CD14-positive monocyte (primary cell): ENCODE measurements at regions not wholly inside any gene's neighbourhood (a gene's known extent, or its start where the extent isn't known, plus 50 kb on each side); places are given as distances from the start of the nearest gene placed in this dataset.

Experiments used
- DNase-seq, 3 donors: peaks; one replicate each; pipeline ENCODE4 v3.0.0-alpha.2; 2011 to 2022
- H2AFZ ChIP-seq: 2 replicates; pipeline ENCODE4 v1.6.0; 2012; ENCODE audit warnings: mild to moderate bottlenecking, low read depth, low read length, inconsistent platforms; ENCODE audit not compliant: insufficient read depth, poor library complexity, severe bottlenecking
- H3K27ac ChIP-seq, 2 donors: 1 replicate in 1 of 2; 2 replicates in 1 of 2; pipeline ENCODE4 v1.5.1; 2012 to 2013; ENCODE audit warnings: low read length in 2 of 2, control low read depth in 1 of 2, inconsistent platforms in 1 of 2, low read depth in 1 of 2, mild to moderate bottlenecking in 1 of 2
- H3K27me3 ChIP-seq, 2 donors: one replicate each; pipeline versions ENCODE4 v1.6.0 to v1.6.1; 2011 to 2013; ENCODE audit warnings: low read length in 2 of 2; ENCODE audit not compliant: control insufficient read depth in 2 of 2, insufficient read depth in 2 of 2
- H3K36me3 ChIP-seq, 2 donors: replicated peaks in 1 of 2; 1 replicate in 1 of 2; 2 replicates in 1 of 2; pipeline versions ENCODE4 v1.5.1 to v1.6.1; 2012 to 2013; ENCODE audit warnings: low read length in 2 of 2, control low read depth in 1 of 2, inconsistent platforms in 1 of 2, mild to moderate bottlenecking in 1 of 2; ENCODE audit not compliant: insufficient read depth in 2 of 2, control insufficient read depth in 1 of 2
- H3K4me1 ChIP-seq, 2 donors: 1 replicate in 1 of 2; 2 replicates in 1 of 2; pipeline versions ENCODE4 v1.5.1 to v1.6.1; 2012 to 2013; ENCODE audit warnings: low read length in 2 of 2, control low read depth in 1 of 2, inconsistent platforms in 1 of 2, mild to moderate bottlenecking in 1 of 2, moderate library complexity in 1 of 2; ENCODE audit not compliant: insufficient read depth in 2 of 2, control insufficient read depth in 1 of 2
- H3K4me2 ChIP-seq: replicated peaks from 2 replicates; pipeline ENCODE3; 2012; ENCODE audit warnings: low read length, moderate library complexity, mild to moderate bottlenecking; ENCODE audit not compliant: poor library complexity, severe bottlenecking; ENCODE audit errors: extremely low read depth
- H3K4me3 ChIP-seq, 3 experiments: fragments of 200-600 bp in 1 of 3; sonication (generic) in 1 of 3; replicated peaks in 1 of 3; 1 replicate in 2 of 3; 2 replicates in 1 of 3; pipeline ENCODE4 v1.5.1; 2011 to 2013; ENCODE audit warnings: low read length in 3 of 3, mild to moderate bottlenecking in 3 of 3, control low read depth in 2 of 3, low read depth in 2 of 3, inconsistent platforms in 1 of 3, moderate library complexity in 1 of 3
- H3K79me2 ChIP-seq: 2 replicates; pipeline ENCODE4 v1.6.0; 2012; ENCODE audit warnings: mild to moderate bottlenecking, control low read depth, inconsistent platforms, low read length, moderate library complexity; ENCODE audit not compliant: insufficient read depth
- H3K9ac ChIP-seq: 2 replicates; pipeline ENCODE4 v1.6.0; 2017; ENCODE audit warnings: low read length, mild to moderate bottlenecking; ENCODE audit not compliant: insufficient read depth, poor library complexity, severe bottlenecking
- H3K9me3 ChIP-seq, 2 donors: replicated peaks in 1 of 2; 1 replicate in 1 of 2; 2 replicates in 1 of 2; pipeline versions ENCODE4 v1.5.1 to v1.6.1; 2012 to 2013; ENCODE audit warnings: low read length in 2 of 2, control low read depth in 1 of 2; ENCODE audit not compliant: control insufficient read depth in 1 of 2, insufficient read depth in 1 of 2
- H4K20me1 ChIP-seq: 2 replicates; pipeline ENCODE4 v1.6.0; 2012; ENCODE audit warnings: mild to moderate bottlenecking, low read length, control low read depth, moderate library complexity; ENCODE audit not compliant: insufficient read depth
- H3K27ac Mint-ChIP-seq, 7 donors: one replicate each; pipeline ENCODE4 v1.8.0; 2020; ENCODE audit warnings: mild to moderate bottlenecking in 7 of 7, mixed read lengths in 7 of 7, moderate library complexity in 6 of 7, inconsistent platforms in 2 of 7
- H3K27me3 Mint-ChIP-seq, 3 donors: one replicate each; pipeline ENCODE4 v1.8.0; 2021 to 2022; ENCODE audit warnings: low read depth in 3 of 3, mild to moderate bottlenecking in 3 of 3, mixed read lengths in 3 of 3, moderate library complexity in 3 of 3, inconsistent platforms in 1 of 3
- H3K36me3 Mint-ChIP-seq, 2 donors: one replicate each; pipeline ENCODE4 v1.8.0; 2020; ENCODE audit warnings: mixed read lengths in 2 of 2, inconsistent platforms in 1 of 2, mild to moderate bottlenecking in 1 of 2
- H3K4me1 Mint-ChIP-seq: one replicate; pipeline ENCODE4 v1.8.0; 2020; ENCODE audit warnings: mild to moderate bottlenecking, mixed read lengths
- H3K4me3 Mint-ChIP-seq, 2 donors: one replicate each; pipeline ENCODE4 v1.8.0; 2020; ENCODE audit warnings: mild to moderate bottlenecking in 2 of 2, mixed read lengths in 2 of 2, moderate library complexity in 1 of 2
- H3K9me3 Mint-ChIP-seq, 7 donors: one replicate each; pipeline ENCODE4 v1.8.0; 2020 to 2022; ENCODE audit warnings: mixed read lengths in 7 of 7, mild to moderate bottlenecking in 6 of 7, moderate library complexity in 6 of 7, inconsistent platforms in 2 of 7
- WGBS: methylation state at CpG from one replicate; pipeline ENCODE4 v1.1.5; 2013; ENCODE audit warnings: missing lambda C conversion rate; ENCODE audit not compliant: insufficient coverage; 5-methylcytosine and 5-hydroxymethylcytosine counted together
- intact Hi-C, 2 donors: fragments of 100-400 bp; cut with micrococcal nuclease; formaldehyde crosslinking; loops; one replicate each; pipeline versions ENCODE4 v1.15.0 to v1.15.1; 2023
- TF ChIP-seq, protein P1 (sequence below): fragments of 200-600 bp; IDR thresholded peaks from one replicate; pipeline ENCODE4 v1.8.0; 2022; ENCODE audit warnings: antibody characterized with exemption, mild to moderate bottlenecking

DNA sequence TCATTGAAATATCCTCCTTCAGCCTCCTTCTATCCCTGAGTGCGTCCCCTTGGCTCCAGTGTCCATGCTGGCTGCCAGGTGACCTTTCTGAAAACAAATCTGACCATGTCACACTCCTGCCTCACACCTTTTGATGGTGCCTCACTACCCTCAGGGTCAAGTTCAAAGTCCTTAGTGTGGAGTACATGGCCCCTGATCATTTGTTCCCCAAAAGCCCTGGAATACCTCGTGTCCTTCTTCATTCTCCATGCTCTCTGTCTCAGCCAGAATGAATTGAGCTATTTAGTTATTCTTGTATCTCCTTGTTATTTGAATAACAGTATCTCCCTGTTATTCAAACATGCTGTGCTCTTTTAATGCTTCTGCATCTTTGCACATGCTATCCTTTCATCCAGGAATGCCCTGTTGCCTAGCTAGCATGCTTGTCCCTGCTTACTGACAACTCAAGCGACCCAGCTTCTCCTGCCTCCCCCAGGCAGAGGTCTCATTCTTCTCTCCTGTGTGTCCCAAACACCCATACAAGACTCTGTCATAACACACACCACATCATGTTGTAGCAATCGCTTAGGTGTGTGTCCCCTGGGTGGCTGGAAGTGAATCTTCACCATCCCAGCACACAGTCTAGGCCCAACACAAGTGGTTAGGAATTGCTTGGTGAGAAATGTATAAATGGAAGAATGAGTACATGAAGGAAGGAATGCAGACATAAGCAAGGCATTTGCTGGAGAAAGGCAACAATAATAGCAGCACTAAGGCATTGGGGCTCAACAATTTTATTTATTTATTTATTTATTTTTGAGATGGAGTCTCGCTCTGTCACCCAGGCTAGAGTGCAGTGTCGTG is 144.0 kb downstream of the DDX1 start:
- TF ChIP-seq, protein P1, sequence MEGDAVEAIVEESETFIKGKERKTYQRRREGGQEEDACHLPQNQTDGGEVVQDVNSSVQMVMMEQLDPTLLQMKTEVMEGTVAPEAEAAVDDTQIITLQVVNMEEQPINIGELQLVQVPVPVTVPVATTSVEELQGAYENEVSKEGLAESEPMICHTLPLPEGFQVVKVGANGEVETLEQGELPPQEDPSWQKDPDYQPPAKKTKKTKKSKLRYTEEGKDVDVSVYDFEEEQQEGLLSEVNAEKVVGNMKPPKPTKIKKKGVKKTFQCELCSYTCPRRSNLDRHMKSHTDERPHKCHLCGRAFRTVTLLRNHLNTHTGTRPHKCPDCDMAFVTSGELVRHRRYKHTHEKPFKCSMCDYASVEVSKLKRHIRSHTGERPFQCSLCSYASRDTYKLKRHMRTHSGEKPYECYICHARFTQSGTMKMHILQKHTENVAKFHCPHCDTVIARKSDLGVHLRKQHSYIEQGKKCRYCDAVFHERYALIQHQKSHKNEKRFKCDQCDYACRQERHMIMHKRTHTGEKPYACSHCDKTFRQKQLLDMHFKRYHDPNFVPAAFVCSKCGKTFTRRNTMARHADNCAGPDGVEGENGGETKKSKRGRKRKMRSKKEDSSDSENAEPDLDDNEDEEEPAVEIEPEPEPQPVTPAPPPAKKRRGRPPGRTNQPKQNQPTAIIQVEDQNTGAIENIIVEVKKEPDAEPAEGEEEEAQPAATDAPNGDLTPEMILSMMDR: no peak
- Histone ChIP-seq H4K20me1 (no peaks in the 10 kb centered on the region), H3K9ac (no peak overlapping the region), H3K4me3 (no peak overlapping the region), H3K36me3 (no peaks in the 10 kb centered on the region), H3K4me2 (no peak overlapping the region), H2AFZ (no peak overlapping the region), H3K79me2 (no peaks in the 10 kb centered on the region), H3K27ac (no peak overlapping the region), H3K27me3 (no peaks in the 10 kb centered on the region), H3K9me3 (no peaks in the 10 kb centered on the region), H3K4me1 (no peaks in the 10 kb centered on the region)
- Mint-ChIP-seq H3K27ac (no peak overlapping the region), H3K4me1 (no peaks in the 10 kb centered on the region), H3K36me3 (no peaks in the 10 kb centered on the region), H3K27me3 (no peaks in the 10 kb centered on the region), H3K9me3 (peaks cover 0 to 3% (median 0%) of the 10 kb centered on the region in 7 donors), H3K4me3 (no peak overlapping the region)
- no peak for DNase-seq
- intact Hi-C loops: no loop called here
- WGBS: 75% methylated on average over 2 of the region's 6 CpGs

DNA sequence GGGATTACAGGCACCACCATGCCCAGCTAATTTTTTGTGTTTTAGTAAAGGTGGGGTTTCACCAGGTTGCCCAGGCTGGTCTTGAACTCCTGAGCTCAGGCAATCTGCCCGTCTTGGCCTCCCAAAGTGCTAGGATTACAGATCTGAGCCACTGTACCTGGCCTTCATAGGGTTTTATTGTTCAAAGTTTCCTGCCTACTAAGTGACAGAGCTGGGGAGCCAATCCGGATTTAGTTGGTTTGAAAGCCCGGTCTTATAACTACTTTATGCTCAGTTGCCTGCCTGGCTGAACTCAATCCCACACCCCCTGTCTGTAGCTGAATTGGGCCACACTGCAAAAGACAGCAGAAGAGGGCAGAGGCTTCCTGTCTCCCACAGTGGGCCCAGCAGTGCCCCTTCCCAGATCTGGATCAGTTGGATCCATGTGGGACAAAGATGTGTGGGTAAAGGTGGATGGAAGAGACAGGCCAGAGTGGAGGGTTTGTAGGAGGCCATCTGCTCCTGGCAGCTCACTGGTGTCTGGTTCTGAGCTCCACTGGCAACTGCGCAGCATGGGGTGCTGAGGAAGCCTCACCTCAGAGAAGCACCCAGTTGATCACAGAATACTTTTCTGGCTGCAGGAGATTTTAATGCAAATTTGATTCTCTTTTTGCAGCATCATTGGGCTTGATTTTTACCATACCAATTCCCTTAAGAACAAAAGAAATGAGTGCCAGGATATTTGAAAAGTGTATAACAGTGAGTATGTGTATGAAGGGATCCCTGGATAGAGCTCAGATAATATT is 144.9 kb downstream of the DDX1 start:
- Mint-ChIP-seq H3K4me1 (no peaks in the 10 kb centered on the region), H3K27ac (no peak overlapping the region), H3K4me3 (no peak overlapping the region), H3K36me3 (no peaks in the 10 kb centered on the region), H3K9me3 (peaks cover 0 to 5% (median 0%) of the 10 kb centered on the region in 7 donors), H3K27me3 (no peaks in the 10 kb centered on the region)
- H3K4me3 ChIP-seq: no peak overlapping the region
- WGBS: 93% methylated on average over 2 of the region's 4 CpGs
- no peaks in the 10 kb centered on the region for H3K9me3 ChIP-seq
- H3K4me1 ChIP-seq: no peaks in the 10 kb centered on the region
- no peaks in the 10 kb centered on the region for H3K27me3 ChIP-seq
- TF ChIP-seq, protein P1: no peak
- H3K79me2 ChIP-seq: no peaks in the 10 kb centered on the region
- no peaks in the 10 kb centered on the region for H3K36me3 ChIP-seq
- intact Hi-C loops: no loop called here
- no peak overlapping the region for H2AFZ ChIP-seq
- H3K4me2 ChIP-seq: no peak overlapping the region
- H3K27ac ChIP-seq: no peak overlapping the region
- DNase-seq: no peak
- H4K20me1 ChIP-seq: no peaks in the 10 kb centered on the region
- no peak overlapping the region for H3K9ac ChIP-seq
